ENCODE measurements at regions not wholly inside any gene's neighbourhood (a gene's known extent, or its start where the extent isn't known, plus 50 kb on each side); places are given as distances from the start of the nearest gene placed in this dataset.

- TF ChIP-seq JUNB (IDR thresholded peaks at IDR 0.05) (no peak), TP53 (CRISPR knock-in tag; IDR thresholded peaks at IDR 0.05) (no peak), USF2 (IDR thresholded peaks at IDR 0.05) (no peak)
These were observed 75.7 kb upstream of the FCN1 start for GRCh38 chr9:134993416-134993815.

Data from A549 (cell line).